ENCODE measurements at regions not wholly inside any gene's neighbourhood (a gene's known extent, or its start where the extent isn't known, plus 50 kb on each side); places are given as distances from the start of the nearest gene placed in this dataset.

- no peak for DNase-seq (ENCODE audit: low read depth)
- Histone ChIP-seq H3K36me3 (ENCODE audit: control insufficient read depth, insufficient read depth, low read length) (no peaks in the 10 kb centered on the region), H3K27me3 (ENCODE audit: control insufficient read depth, insufficient read depth, low read length) (peaks cover 8% of the 10 kb centered on the region), H3K4me3 (ENCODE audit: low read depth, low read length) (no peak overlapping the region)
- no peak for TF ChIP-seq CTCF (IDR thresholded peaks at IDR 0.05; ENCODE audit: insufficient read depth, low read length, poor library complexity, severe bottlenecking)
These were observed 222.7 kb downstream of the PTPRU start for GRCh38 chr1:29458737-29459619.

GRCh38 chr1:29457496-29458368, 221.4 kb downstream of the PTPRU start:
- TF ChIP-seq CTCF (IDR thresholded peaks at IDR 0.05; ENCODE audit: insufficient read depth, low read length, poor library complexity, severe bottlenecking), result no peak
- no peaks in the 10 kb centered on the region for H3K36me3 ChIP-seq (ENCODE audit: control insufficient read depth, insufficient read depth, low read length)
- peaks cover 10% of the 10 kb centered on the region for H3K27me3 ChIP-seq (ENCODE audit: control insufficient read depth, insufficient read depth, low read length)
- H3K4me3 ChIP-seq (ENCODE audit: low read depth, low read length), result no peak overlapping the region
- no peak for DNase-seq (ENCODE audit: low read depth)

- no peak overlapping the region for H3K4me3 ChIP-seq (ENCODE audit: low read depth, low read length)
- no peaks in the 10 kb centered on the region for H3K36me3 ChIP-seq (ENCODE audit: control insufficient read depth, insufficient read depth, low read length)
- DNase-seq (ENCODE audit: low read depth), result no peak
- H3K27me3 ChIP-seq (ENCODE audit: control insufficient read depth, insufficient read depth, low read length), result peaks cover 10% of the 10 kb centered on the region
- TF ChIP-seq CTCF (IDR thresholded peaks at IDR 0.05; ENCODE audit: insufficient read depth, low read length, poor library complexity, severe bottlenecking), result no peak
These were observed 220.5 kb downstream of the PTPRU start for GRCh38 chr1:29456685-29457435.

- no peak overlapping the region for H3K4me3 ChIP-seq (ENCODE audit: low read depth, low read length)
- no peak for TF ChIP-seq CTCF (IDR thresholded peaks at IDR 0.05; ENCODE audit: insufficient read depth, low read length, poor library complexity, severe bottlenecking)
- DNase-seq (ENCODE audit: low read depth), result no peak
- H3K36me3 ChIP-seq (ENCODE audit: control insufficient read depth, insufficient read depth, low read length), result no peaks in the 10 kb centered on the region
- peaks cover 12% of the 10 kb centered on the region for H3K27me3 ChIP-seq (ENCODE audit: control insufficient read depth, insufficient read depth, low read length)
These were observed 219.5 kb downstream of the PTPRU start for GRCh38 chr1:29455781-29456180.

- TF ChIP-seq CTCF (IDR thresholded peaks at IDR 0.05; ENCODE audit: insufficient read depth, low read length, poor library complexity, severe bottlenecking), result no peak
- Histone ChIP-seq H3K4me3 (ENCODE audit: low read depth, low read length) (no peak overlapping the region), H3K27me3 (ENCODE audit: control insufficient read depth, insufficient read depth, low read length) (peaks cover 9% of the 10 kb centered on the region), H3K36me3 (ENCODE audit: control insufficient read depth, insufficient read depth, low read length) (no peaks in the 10 kb centered on the region)
- no peak for DNase-seq (ENCODE audit: low read depth)
These were observed 218.5 kb downstream of the PTPRU start for GRCh38 chr1:29454616-29455380.

All from kidney epithelial cell (primary cell).